ENCODE measurements at regions not wholly inside any gene's neighbourhood (a gene's known extent, or its start where the extent isn't known, plus 50 kb on each side); places are given as distances from the start of the nearest gene placed in this dataset.

- TF ChIP-seq CTCF (IDR thresholded peaks at IDR 0.05; ENCODE audit: low read length) (no peak), EZH2 (IDR thresholded peaks at IDR 0.05; ENCODE audit: borderline replicate concordance, low read length) (no peak)
These were observed 220.1 kb upstream of the CBLB start for GRCh38 chr3:106088899-106089298.

All from OCI-LY1 (cell line).